ENCODE measurements at regions not wholly inside any gene's neighbourhood (a gene's known extent, or its start where the extent isn't known, plus 50 kb on each side); places are given as distances from the start of the nearest gene placed in this dataset.

DNA sequence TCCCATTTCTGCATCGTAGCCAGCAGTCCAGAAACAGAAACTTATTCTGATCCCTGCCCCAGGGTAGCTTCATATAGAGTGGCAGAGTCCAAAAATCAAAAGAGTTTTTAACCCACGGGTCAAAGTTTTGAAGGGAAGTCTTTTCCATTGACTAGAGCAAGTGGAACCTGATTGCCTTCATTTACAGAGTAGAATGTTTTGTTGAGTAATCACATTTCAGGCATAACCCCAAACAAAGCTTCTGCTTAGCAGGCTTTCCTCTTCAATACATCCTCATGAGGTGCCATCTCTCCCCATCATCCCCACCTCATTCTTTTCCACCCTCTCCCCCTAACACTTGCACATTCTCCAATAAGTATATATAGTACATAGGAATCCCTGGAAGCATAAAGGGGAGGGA, 516.0 kb upstream of the FBXO33 start:
- Histone ChIP-seq H3K4me1 (ENCODE audit: control insufficient read depth in 4 of 4, insufficient read depth in 4 of 4, low read length in 3 of 4) (no peaks in the 10 kb centered on the region), H3K36me3 (ENCODE audit: control insufficient read depth in 4 of 4, insufficient read depth in 3 of 4, low read depth in 1 of 4, low read length in 3 of 4) (no peaks in the 10 kb centered on the region), H3K9me3 (ENCODE audit: control insufficient read depth in 4 of 4, low read length in 3 of 4) (peaks cover 0 to 2% (median under 1%) of the 10 kb centered on the region in 4 donors), H3K4me3 (ENCODE audit: low read depth in 1 of 3, low read length in 3 of 3) (no peak overlapping the region), H3K27ac (ENCODE audit: low read depth in 1 of 2, low read length in 2 of 2) (no peak overlapping the region), H3K9ac (ENCODE audit: low read depth in 1 of 2, low read length in 2 of 2) (no peak overlapping the region), H3K27me3 (ENCODE audit: control insufficient read depth in 4 of 4, insufficient read depth in 4 of 4, low read length in 3 of 4) (no peaks in the 10 kb centered on the region)
- no peak for DNase-seq (ENCODE audit: low spot score)
- TF ChIP-seq SP1 (IDR thresholded peaks at IDR 0.05) (no peak), RAD21 (IDR thresholded peaks at IDR 0.05) (no peak), FOXA1 (IDR thresholded peaks at IDR 0.05) (no peak), FOXA2 (IDR thresholded peaks at IDR 0.05) (no peak), GABPA (IDR thresholded peaks at IDR 0.05 in 1 of 2, conservative IDR thresholded peaks at IDR 0.05 in 1 of 2) (no peak), TAF1 (conservative IDR thresholded peaks at IDR 0.05) (no peak), NR2F2 (IDR thresholded peaks at IDR 0.05) (no peak), YY1 (IDR thresholded peaks at IDR 0.05) (no peak), RXRA (IDR thresholded peaks at IDR 0.05) (no peak), JUND (IDR thresholded peaks at IDR 0.05) (no peak), HNF4G (IDR thresholded peaks at IDR 0.05) (no peak), HNF4A (conservative IDR thresholded peaks at IDR 0.05) (no peak)
- TF ChIP-seq, protein P1, sequence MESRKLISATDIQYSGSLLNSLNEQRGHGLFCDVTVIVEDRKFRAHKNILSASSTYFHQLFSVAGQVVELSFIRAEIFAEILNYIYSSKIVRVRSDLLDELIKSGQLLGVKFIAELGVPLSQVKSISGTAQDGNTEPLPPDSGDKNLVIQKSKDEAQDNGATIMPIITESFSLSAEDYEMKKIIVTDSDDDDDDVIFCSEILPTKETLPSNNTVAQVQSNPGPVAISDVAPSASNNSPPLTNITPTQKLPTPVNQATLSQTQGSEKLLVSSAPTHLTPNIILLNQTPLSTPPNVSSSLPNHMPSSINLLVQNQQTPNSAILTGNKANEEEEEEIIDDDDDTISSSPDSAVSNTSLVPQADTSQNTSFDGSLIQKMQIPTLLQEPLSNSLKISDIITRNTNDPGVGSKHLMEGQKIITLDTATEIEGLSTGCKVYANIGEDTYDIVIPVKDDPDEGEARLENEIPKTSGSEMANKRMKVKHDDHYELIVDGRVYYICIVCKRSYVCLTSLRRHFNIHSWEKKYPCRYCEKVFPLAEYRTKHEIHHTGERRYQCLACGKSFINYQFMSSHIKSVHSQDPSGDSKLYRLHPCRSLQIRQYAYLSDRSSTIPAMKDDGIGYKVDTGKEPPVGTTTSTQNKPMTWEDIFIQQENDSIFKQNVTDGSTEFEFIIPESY (IDR thresholded peaks at IDR 0.05), result no peak
- 81% methylated on average over 2 of the region's 2 CpGs for WGBS

DNA sequence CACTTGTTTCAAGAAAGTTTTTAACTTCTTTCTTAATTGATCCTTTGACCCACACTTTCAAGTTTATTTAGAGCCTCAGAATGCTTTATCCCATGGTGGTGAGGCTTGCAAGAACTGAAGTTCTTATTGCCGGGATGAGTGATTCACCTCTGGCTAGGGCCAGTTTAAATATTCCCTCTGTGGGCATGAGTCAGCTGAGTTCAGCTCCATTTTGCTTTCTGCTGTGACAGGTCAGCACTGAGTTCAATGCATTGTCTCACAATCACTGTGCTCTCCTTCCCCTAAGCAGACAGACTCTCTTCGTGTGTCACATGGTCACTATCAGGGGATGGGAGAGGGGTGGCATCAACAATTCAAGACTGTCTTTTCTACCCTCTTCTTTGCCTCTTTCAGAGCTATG, 514.6 kb upstream of the FBXO33 start:
- H3K4me3 ChIP-seq (ENCODE audit: low read depth in 1 of 3, low read length in 3 of 3), result no peak overlapping the region
- H3K36me3 ChIP-seq (ENCODE audit: control insufficient read depth in 4 of 4, insufficient read depth in 3 of 4, low read depth in 1 of 4, low read length in 3 of 4), result no peaks in the 10 kb centered on the region
- no peaks in the 10 kb centered on the region for H3K9me3 ChIP-seq (ENCODE audit: control insufficient read depth in 4 of 4, low read length in 3 of 4)
- H3K4me1 ChIP-seq (ENCODE audit: control insufficient read depth in 4 of 4, insufficient read depth in 4 of 4, low read length in 3 of 4), result no peaks in the 10 kb centered on the region
- no peak overlapping the region for H3K27ac ChIP-seq (ENCODE audit: low read depth in 1 of 2, low read length in 2 of 2)
- WGBS, result 76% methylated on average over 2 of the region's 2 CpGs
- TF ChIP-seq HNF4G (IDR thresholded peaks at IDR 0.05) (no peak), EGR1 (IDR thresholded peaks at IDR 0.05; ENCODE audit: low read depth in 2 of 2) (no peak), HNF4A (conservative IDR thresholded peaks at IDR 0.05) (no peak), FOXA2 (IDR thresholded peaks at IDR 0.05) (no peak)
- TF ChIP-seq, protein P2, sequence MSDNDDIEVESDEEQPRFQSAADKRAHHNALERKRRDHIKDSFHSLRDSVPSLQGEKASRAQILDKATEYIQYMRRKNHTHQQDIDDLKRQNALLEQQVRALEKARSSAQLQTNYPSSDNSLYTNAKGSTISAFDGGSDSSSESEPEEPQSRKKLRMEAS (IDR thresholded peaks at IDR 0.05), result no peak
- TF ChIP-seq, protein P3, sequence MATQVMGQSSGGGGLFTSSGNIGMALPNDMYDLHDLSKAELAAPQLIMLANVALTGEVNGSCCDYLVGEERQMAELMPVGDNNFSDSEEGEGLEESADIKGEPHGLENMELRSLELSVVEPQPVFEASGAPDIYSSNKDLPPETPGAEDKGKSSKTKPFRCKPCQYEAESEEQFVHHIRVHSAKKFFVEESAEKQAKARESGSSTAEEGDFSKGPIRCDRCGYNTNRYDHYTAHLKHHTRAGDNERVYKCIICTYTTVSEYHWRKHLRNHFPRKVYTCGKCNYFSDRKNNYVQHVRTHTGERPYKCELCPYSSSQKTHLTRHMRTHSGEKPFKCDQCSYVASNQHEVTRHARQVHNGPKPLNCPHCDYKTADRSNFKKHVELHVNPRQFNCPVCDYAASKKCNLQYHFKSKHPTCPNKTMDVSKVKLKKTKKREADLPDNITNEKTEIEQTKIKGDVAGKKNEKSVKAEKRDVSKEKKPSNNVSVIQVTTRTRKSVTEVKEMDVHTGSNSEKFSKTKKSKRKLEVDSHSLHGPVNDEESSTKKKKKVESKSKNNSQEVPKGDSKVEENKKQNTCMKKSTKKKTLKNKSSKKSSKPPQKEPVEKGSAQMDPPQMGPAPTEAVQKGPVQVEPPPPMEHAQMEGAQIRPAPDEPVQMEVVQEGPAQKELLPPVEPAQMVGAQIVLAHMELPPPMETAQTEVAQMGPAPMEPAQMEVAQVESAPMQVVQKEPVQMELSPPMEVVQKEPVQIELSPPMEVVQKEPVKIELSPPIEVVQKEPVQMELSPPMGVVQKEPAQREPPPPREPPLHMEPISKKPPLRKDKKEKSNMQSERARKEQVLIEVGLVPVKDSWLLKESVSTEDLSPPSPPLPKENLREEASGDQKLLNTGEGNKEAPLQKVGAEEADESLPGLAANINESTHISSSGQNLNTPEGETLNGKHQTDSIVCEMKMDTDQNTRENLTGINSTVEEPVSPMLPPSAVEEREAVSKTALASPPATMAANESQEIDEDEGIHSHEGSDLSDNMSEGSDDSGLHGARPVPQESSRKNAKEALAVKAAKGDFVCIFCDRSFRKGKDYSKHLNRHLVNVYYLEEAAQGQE (IDR thresholded peaks at IDR 0.05), result no peak
- no peak overlapping the region for H3K9ac ChIP-seq (ENCODE audit: low read depth in 1 of 2, low read length in 2 of 2)
- no peak for DNase-seq (ENCODE audit: low spot score)
- no peaks in the 10 kb centered on the region for H3K27me3 ChIP-seq (ENCODE audit: control insufficient read depth in 4 of 4, insufficient read depth in 4 of 4, low read length in 3 of 4)
